HCT116 (cell line): ENCODE measurements at regions not wholly inside any gene's neighbourhood (a gene's known extent, or its start where the extent isn't known, plus 50 kb on each side); places are given as distances from the start of the nearest gene placed in this dataset.

Experiments used
- ATAC-seq: fragments of 200-7000 bp; cut with Tn5 transposase; 2 replicates; pipeline ENCODE4 v1.9.1; 2020; ENCODE audit warnings: mild to moderate bottlenecking, moderate library complexity
- BruUV-seq: library from RNA; stranded (reverse); fragments of 400-500 nt; replicated peaks from 2 replicates; lab custom pipeline; 2021; lab: Mats Ljungman, UMichigan
- CTCF ChIA-PET: fragments of 300-600 bp; sonication (Branson Sonifier 250); formaldehyde crosslinking; loops from one replicate; lab custom pipeline; 2021; ENCODE audit warnings: antibody characterized with exemption; lab: Charles Lee
- POLR2A ChIA-PET: fragments of 300-600, 350-600 bp; sonication (Branson Sonifier 250); formaldehyde crosslinking; loops from one replicate; lab custom pipeline; 2021; ENCODE audit warnings: antibody characterized with exemption; lab: Charles Lee
- RAD21 ChIA-PET, 2 experiments: fragments of 300-600 bp; sonication (Branson Sonifier 250); formaldehyde crosslinking; loops; one replicate each; lab custom pipeline; 2023; ENCODE audit warnings: low total read pairs in 2 of 2; ENCODE audit not compliant: uncharacterized antibody in 2 of 2, unreplicated experiment in 2 of 2, low non-redundant PET in 1 of 2; lab: Charles Lee
- DNase-seq: peaks from one replicate; pipeline ENCODE4 v3.0.0-alpha.2; 2010; ENCODE audit warnings: low read depth, low spot score
- H2AFZ ChIP-seq: fragments of 200-600 bp; shearing (Covaris generic), sonication (generic); 2 replicates; pipeline ENCODE4 v1.6.1; 2017; ENCODE audit warnings: low read depth, mixed run types, mixed read lengths, antibody characterized with exemption, low read length; ENCODE audit not compliant: poor library complexity, severe bottlenecking
- H3K27ac ChIP-seq: 2 replicates; pipeline ENCODE4 v1.5.1; 2012; ENCODE audit warnings: low read depth, low read length
- H3K27me3 ChIP-seq: fragments of 200-600 bp; sonication (generic); 2 replicates; pipeline ENCODE4 v1.6.1; 2016; ENCODE audit warnings: mixed run types, low read length, mixed read lengths; ENCODE audit not compliant: insufficient read depth
- H3K36me3 ChIP-seq, 2 experiments: fragments of 200-500 bp in 1 of 2; fragments of 200-600 bp in 1 of 2; sonication (Bioruptor generic) in 1 of 2; sonication (generic) in 1 of 2; 2 replicates each; pipeline versions ENCODE4 v1.5.1 to v1.6.1; 2014 to 2016; ENCODE audit warnings: low read length in 2 of 2, inconsistent platforms in 1 of 2, mixed read lengths in 1 of 2, mixed run types in 1 of 2; ENCODE audit not compliant: insufficient read depth in 2 of 2, control insufficient read depth in 1 of 2
- H3K4me1 ChIP-seq, 2 experiments: fragments of 200-600 bp in 1 of 2; sonication (generic) in 1 of 2; 2 replicates each; pipeline versions ENCODE4 v1.5.1 to v1.6.1; 2012 to 2017; ENCODE audit warnings: low read length in 2 of 2, inconsistent platforms in 1 of 2, mild to moderate bottlenecking in 1 of 2, mixed read lengths in 1 of 2, mixed run types in 1 of 2, moderate library complexity in 1 of 2; ENCODE audit not compliant: insufficient read depth in 2 of 2, control insufficient read depth in 1 of 2
- H3K4me2 ChIP-seq: fragments of 200-600 bp; sonication (generic); 2 replicates; pipeline ENCODE4 v1.6.1; 2017; ENCODE audit warnings: mixed run types, low read length, mixed read lengths
- H3K4me3 ChIP-seq, 2 experiments: fragments of 200-600 bp in 1 of 2; sonication (generic) in 1 of 2; replicated peaks in 1 of 2; 2 replicates each; pipeline ENCODE4 v1.5.1; 2011 to 2016; ENCODE audit warnings: low read length in 2 of 2, control low read depth in 1 of 2, low read depth in 1 of 2, mild to moderate bottlenecking in 1 of 2, mixed read lengths in 1 of 2, mixed run types in 1 of 2
- H3K79me2 ChIP-seq: fragments of 200-600 bp; sonication (generic); 2 replicates; pipeline ENCODE4 v1.6.1; 2017; ENCODE audit warnings: mild to moderate bottlenecking, mixed run types, low read length, moderate library complexity, mixed read lengths; ENCODE audit not compliant: insufficient read depth
- H3K9ac ChIP-seq: fragments of 200-600 bp; sonication (generic); 2 replicates; pipeline ENCODE4 v1.6.1; 2016; ENCODE audit warnings: low read length, mixed read lengths
- H3K9me2 ChIP-seq: fragments of 200-600 bp; sonication (generic), shearing (Covaris generic); 2 replicates; pipeline ENCODE4 v1.6.1; 2017; ENCODE audit warnings: mixed run types, mild to moderate bottlenecking, moderate library complexity; ENCODE audit not compliant: insufficient read depth
- H3K9me3 ChIP-seq, 2 experiments: fragments of 200-500 bp in 1 of 2; fragments of 200-600 bp in 1 of 2; sonication (Bioruptor generic) in 1 of 2; sonication (generic) in 1 of 2; 2 replicates each; pipeline ENCODE4 v1.6.1; 2014 to 2017; ENCODE audit warnings: low read length in 2 of 2, mixed read lengths in 2 of 2, inconsistent platforms in 1 of 2, low read depth in 1 of 2, mild to moderate bottlenecking in 1 of 2, mixed run types in 1 of 2, moderate library complexity in 1 of 2; ENCODE audit not compliant: control insufficient read depth in 1 of 2, insufficient read depth in 1 of 2
- H4K20me1 ChIP-seq: fragments of 200-600 bp; sonication (generic), shearing (Covaris generic); 2 replicates; pipeline ENCODE4 v1.6.1; 2017; ENCODE audit warnings: mixed run types, mild to moderate bottlenecking, moderate library complexity; ENCODE audit not compliant: insufficient read depth
- CBX3 ChIP-seq: IDR thresholded peaks from 2 replicates; pipeline ENCODE4 v1.6.1; 2012; ENCODE audit warnings: low read depth
- EGR1 ChIP-seq: IDR thresholded peaks from 2 replicates; pipeline ENCODE4 v1.6.1; 2012; ENCODE audit warnings: low read depth
- EZH2phosphoT487 ChIP-seq: fragments of 200-600 bp; IDR thresholded peaks from 2 replicates; pipeline ENCODE4 v1.6.1; 2018; ENCODE audit warnings: antibody characterized with exemption, borderline replicate concordance
- FOSL1 ChIP-seq: IDR thresholded peaks from 2 replicates; pipeline ENCODE4 v1.6.1; 2012; ENCODE audit warnings: low read depth
- JUND ChIP-seq: IDR thresholded peaks from 2 replicates; pipeline ENCODE4 v1.6.1; 2012
- POLR2AphosphoS5 ChIP-seq: IDR thresholded peaks from 2 replicates; pipeline ENCODE4 v1.6.1; 2011; ENCODE audit warnings: mild to moderate bottlenecking, low read depth, low read length, moderate library complexity
- SP1 ChIP-seq: IDR thresholded peaks from 2 replicates; pipeline ENCODE4 v1.6.1; 2012; ENCODE audit warnings: low read depth
- SRF ChIP-seq: IDR thresholded peaks from 2 replicates; pipeline ENCODE4 v1.6.1; 2012; ENCODE audit warnings: low read depth
- TCF7L2 ChIP-seq: IDR thresholded peaks from 2 replicates; pipeline ENCODE4 v1.7.0; 2011; ENCODE audit warnings: borderline replicate concordance, inconsistent platforms; ENCODE audit not compliant: insufficient read depth, insufficient read length; ENCODE audit errors: extremely low read depth
- YY1 ChIP-seq: IDR thresholded peaks from 2 replicates; pipeline ENCODE4 v1.6.1; 2011; ENCODE audit warnings: low read length, low read depth, moderate library complexity, mild to moderate bottlenecking; ENCODE audit not compliant: insufficient replicate concordance; ENCODE audit errors: extremely low read depth
- intact Hi-C: fragments of 100-400 bp; cut with micrococcal nuclease; formaldehyde crosslinking; loops from 2 replicates; pipeline ENCODE4 v1.10.0; 2022
- TF ChIP-seq, protein P1 (sequence below): IDR thresholded peaks from 2 replicates; pipeline ENCODE4 v1.6.1; 2012
- TF ChIP-seq, protein P2 (sequence below): IDR thresholded peaks from 2 replicates; pipeline ENCODE4 v1.6.1; 2012
- TF ChIP-seq, protein P3 (sequence below): IDR thresholded peaks from 2 replicates; pipeline ENCODE4 v1.6.1; 2012; ENCODE audit warnings: low read depth

DNA sequence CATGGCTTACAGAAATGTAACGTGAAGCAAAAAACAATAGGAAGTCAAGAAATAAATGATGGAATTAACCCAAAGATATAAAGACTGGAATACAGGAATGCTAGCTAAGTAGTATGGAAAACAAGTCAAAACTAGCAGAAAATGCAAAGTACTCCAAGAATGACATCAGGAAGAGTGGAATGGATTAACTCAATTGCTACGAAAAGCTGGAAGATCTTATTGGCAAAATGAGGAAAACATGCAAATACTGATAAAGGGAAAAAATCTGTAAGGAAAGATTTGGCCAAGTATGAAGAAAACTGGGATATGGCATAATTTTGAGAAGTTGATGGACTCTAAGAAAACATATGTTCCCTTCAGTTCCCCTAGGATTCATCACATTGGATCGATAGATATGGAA, 324.5 kb upstream of the ZNF608 start:
- Histone ChIP-seq H3K9me2 (no peaks in the 10 kb centered on the region), H4K20me1 (no peaks in the 10 kb centered on the region), H3K27ac (no peak overlapping the region), H3K9ac (no peak overlapping the region), H3K36me3 (no peaks in the 10 kb centered on the region), H3K4me2 (no peak overlapping the region), H3K79me2 (no peaks in the 10 kb centered on the region), H2AFZ (no peak overlapping the region), H3K27me3 (no peaks in the 10 kb centered on the region), H3K4me1 (no peaks in the 10 kb centered on the region), H3K4me3 (no peak overlapping the region), H3K9me3 (peaks cover 0 to 3% of the 10 kb centered on the region in 2 experiments; a peak in 1 of 4 replicates)
- intact Hi-C loops = no loop called here
- ChIA-PET CTCF (no interaction called here), RAD21 (no interaction called here), POLR2A (no interaction called here)
- ATAC-seq (no peak), DNase-seq (no peak)
- TF ChIP-seq, protein P1, sequence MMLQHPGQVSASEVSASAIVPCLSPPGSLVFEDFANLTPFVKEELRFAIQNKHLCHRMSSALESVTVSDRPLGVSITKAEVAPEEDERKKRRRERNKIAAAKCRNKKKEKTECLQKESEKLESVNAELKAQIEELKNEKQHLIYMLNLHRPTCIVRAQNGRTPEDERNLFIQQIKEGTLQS = no peak
- no peak for TF ChIP-seq FOSL1
- TF ChIP-seq EGR1 = no peak
- TF ChIP-seq CBX3 = no peak
- no peak for TF ChIP-seq YY1
- TF ChIP-seq SRF = no peak
- no peak for TF ChIP-seq POLR2AphosphoS5
- TF ChIP-seq, protein P2, sequence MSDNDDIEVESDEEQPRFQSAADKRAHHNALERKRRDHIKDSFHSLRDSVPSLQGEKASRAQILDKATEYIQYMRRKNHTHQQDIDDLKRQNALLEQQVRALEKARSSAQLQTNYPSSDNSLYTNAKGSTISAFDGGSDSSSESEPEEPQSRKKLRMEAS = no peak
- TF ChIP-seq TCF7L2 = no peak
- TF ChIP-seq, protein P3, sequence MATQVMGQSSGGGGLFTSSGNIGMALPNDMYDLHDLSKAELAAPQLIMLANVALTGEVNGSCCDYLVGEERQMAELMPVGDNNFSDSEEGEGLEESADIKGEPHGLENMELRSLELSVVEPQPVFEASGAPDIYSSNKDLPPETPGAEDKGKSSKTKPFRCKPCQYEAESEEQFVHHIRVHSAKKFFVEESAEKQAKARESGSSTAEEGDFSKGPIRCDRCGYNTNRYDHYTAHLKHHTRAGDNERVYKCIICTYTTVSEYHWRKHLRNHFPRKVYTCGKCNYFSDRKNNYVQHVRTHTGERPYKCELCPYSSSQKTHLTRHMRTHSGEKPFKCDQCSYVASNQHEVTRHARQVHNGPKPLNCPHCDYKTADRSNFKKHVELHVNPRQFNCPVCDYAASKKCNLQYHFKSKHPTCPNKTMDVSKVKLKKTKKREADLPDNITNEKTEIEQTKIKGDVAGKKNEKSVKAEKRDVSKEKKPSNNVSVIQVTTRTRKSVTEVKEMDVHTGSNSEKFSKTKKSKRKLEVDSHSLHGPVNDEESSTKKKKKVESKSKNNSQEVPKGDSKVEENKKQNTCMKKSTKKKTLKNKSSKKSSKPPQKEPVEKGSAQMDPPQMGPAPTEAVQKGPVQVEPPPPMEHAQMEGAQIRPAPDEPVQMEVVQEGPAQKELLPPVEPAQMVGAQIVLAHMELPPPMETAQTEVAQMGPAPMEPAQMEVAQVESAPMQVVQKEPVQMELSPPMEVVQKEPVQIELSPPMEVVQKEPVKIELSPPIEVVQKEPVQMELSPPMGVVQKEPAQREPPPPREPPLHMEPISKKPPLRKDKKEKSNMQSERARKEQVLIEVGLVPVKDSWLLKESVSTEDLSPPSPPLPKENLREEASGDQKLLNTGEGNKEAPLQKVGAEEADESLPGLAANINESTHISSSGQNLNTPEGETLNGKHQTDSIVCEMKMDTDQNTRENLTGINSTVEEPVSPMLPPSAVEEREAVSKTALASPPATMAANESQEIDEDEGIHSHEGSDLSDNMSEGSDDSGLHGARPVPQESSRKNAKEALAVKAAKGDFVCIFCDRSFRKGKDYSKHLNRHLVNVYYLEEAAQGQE = no peak
- no peak for TF ChIP-seq EZH2phosphoT487
- TF ChIP-seq JUND = no peak
- no peak for TF ChIP-seq SP1
- BruUV-seq = no TSS peak
